ENCODE measurements at regions not wholly inside any gene's neighbourhood (a gene's known extent, or its start where the extent isn't known, plus 50 kb on each side); places are given as distances from the start of the nearest gene placed in this dataset.
"Not testable (repeated sequence)": the region's sequence is repeated elsewhere in the genome, so short reads cannot be mapped to it uniquely, and the experiment has no call there.

DNA sequence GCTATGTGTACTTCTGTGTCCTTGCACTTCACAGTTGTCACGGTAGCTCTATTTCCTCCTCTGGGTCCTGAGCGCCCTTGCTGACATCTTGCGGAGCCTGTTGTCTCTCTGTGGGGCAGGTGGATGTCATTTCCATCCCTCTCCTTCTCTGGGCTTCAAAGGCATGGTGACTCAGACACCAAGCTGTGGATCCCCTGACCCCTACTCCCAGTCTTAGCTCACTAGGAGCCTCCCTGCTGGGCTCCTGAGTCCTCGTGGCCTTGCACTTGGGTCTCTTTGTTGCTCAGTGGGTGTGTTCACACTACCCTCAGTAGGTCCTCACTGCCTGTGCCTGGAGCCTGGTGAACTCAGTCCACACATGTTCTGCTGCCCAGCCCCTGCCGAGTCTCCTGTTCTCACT is 100.3 kb upstream of the PAX2 start:
- no peaks in the 10 kb centered on the region for H3K4me1 ChIP-seq (ENCODE audit: control insufficient read depth, insufficient read depth, low read length)
- H3K27me3 ChIP-seq (ENCODE audit: control insufficient read depth, insufficient read depth, low read length), result peaks cover 64% of the 10 kb centered on the region
- no peak overlapping the region for H3K4me3 ChIP-seq (ENCODE audit: low read length)
- no peak overlapping the region for H3K4me2 ChIP-seq (ENCODE audit: low read length)
- no peaks in the 10 kb centered on the region for H3K9me3 ChIP-seq (replicated peaks; ENCODE audit: low read length)
- no peak overlapping the region for H3K9ac ChIP-seq (ENCODE audit: low read depth, low read length)
- no peaks in the 10 kb centered on the region for H3K36me3 ChIP-seq (ENCODE audit: insufficient read depth, low read length)

DNA sequence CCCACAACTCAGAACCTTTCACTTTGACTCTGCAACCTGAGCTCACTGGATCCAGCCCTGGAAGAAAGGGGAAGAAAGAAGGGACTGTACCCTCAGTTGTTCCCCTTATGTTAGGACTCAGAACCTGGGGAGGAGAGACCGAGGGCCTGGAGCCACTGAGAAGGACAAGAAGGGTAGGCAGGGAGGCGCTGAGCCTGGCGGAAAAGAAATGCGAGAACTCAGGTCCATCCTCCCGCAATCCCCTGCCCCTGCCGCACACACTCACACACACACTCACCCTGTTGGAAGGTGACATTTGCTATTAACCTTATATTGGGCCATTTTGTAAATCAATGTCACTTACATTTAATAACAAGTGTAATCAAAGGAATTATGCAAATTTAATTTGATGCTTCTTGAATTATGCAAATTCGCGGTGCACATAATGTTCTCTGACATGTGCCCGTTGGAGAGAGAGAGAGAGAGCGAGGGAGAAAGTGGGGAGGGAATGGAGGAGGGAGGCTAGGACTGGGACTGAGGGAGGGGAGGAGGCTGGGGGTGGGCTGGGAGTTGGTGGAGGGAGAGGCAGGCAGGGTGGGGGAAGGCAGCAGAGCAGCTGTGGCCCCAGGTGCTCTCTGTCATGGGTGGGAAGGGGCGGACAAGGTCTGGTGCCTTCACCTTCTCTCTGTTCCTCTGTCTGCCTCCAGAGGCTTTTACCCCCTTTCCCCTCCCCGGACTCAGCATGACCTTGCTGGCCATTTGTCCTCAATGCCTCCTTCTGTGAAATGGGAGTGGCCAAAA is 99.6 kb upstream of the PAX2 start:
- H3K9ac ChIP-seq (ENCODE audit: low read depth, low read length), result no peak overlapping the region
- H3K9me3 ChIP-seq (replicated peaks; ENCODE audit: low read length), result no peaks in the 10 kb centered on the region
- no peaks in the 10 kb centered on the region for H3K36me3 ChIP-seq (ENCODE audit: insufficient read depth, low read length)
- H3K4me1 ChIP-seq (ENCODE audit: control insufficient read depth, insufficient read depth, low read length), result no peaks in the 10 kb centered on the region
- no peak overlapping the region for H3K4me2 ChIP-seq (ENCODE audit: low read length)
- H3K27me3 ChIP-seq (ENCODE audit: control insufficient read depth, insufficient read depth, low read length), result peaks cover 62% of the 10 kb centered on the region
- H3K4me3 ChIP-seq (ENCODE audit: low read length), result no peak overlapping the region

DNA sequence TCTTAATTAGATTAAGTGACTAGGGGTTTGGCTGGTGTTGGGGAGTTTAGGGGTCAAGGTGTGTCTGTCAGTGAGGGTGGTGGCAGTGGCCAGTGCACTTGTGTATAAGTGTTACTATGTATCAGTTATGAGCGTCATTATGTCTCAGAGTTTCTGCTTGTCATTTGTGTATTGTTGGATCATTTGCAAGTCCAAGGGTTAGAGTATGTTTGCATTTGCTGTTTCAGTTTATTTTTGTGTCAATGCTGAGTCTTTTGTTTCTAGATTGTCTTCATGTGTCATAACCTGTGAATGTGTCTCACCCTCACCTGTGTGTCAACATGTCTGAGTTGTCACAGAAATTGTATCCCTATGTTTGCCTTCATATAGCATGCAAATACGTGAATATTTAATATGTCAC is 97.5 kb upstream of the PAX2 start:
- Histone ChIP-seq H3K4me1 (ENCODE audit: control insufficient read depth, insufficient read depth, low read length) (no peaks in the 10 kb centered on the region), H3K4me3 (ENCODE audit: low read length) (no peak overlapping the region), H3K4me2 (ENCODE audit: low read length) (no peak overlapping the region), H3K27me3 (ENCODE audit: control insufficient read depth, insufficient read depth, low read length) (peaks cover 56% of the 10 kb centered on the region), H3K9me3 (replicated peaks; ENCODE audit: low read length) (no peaks in the 10 kb centered on the region), H3K9ac (ENCODE audit: low read depth, low read length) (no peak overlapping the region), H3K36me3 (ENCODE audit: insufficient read depth, low read length) (no peaks in the 10 kb centered on the region)

DNA sequence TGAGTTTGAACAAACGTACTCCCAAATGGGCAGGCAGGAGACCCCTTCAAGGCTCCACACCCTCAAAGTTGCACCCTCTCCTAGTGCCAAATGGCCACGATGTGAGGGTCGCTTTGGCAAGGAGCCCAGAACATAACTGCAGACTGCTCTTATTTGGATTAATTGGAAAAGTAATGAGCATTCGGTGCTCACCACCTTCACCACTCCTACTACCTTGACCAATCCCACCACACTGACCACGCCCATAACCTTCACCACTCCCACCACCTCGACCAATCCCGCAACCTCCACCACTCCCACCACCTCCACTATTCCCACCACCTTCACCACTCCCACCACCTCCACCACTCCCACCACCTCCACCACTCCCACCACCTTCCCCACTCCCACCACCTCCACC is 94.7 kb upstream of the PAX2 start:
- Histone ChIP-seq H3K36me3 (ENCODE audit: insufficient read depth, low read length) (no peaks in the 10 kb centered on the region), H3K4me2 (ENCODE audit: low read length) (no peak overlapping the region), H3K9ac (ENCODE audit: low read depth, low read length) (no peak overlapping the region), H3K9me3 (replicated peaks; ENCODE audit: low read length) (no peaks in the 10 kb centered on the region), H3K4me3 (ENCODE audit: low read length) (no peak overlapping the region), H3K4me1 (ENCODE audit: control insufficient read depth, insufficient read depth, low read length) (no peaks in the 10 kb centered on the region), H3K27me3 (ENCODE audit: control insufficient read depth, insufficient read depth, low read length) (peaks cover 63% of the 10 kb centered on the region)

DNA sequence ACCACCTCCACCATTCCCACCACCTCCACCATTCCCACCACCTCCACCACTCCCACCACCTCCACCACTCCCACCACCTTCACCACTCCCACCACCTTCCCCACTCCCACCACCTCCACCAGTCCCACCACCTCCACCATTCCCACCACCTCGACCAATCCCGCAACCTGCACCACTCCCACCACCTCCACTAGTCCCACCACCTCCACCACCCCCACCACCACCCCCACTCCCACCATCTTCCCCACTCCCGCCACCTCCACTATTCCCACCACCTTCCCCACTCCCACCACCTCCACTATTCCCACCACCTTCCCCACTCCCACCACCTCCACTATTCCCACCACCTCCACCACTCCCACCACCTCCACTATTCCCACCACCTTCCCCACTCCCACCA is 94.3 kb upstream of the PAX2 start:
- not testable (repeated sequence) for H3K4me3 ChIP-seq (ENCODE audit: low read length); H3K4me1 ChIP-seq (ENCODE audit: control insufficient read depth, insufficient read depth, low read length); H3K4me2 ChIP-seq (ENCODE audit: low read length); H3K9me3 ChIP-seq (replicated peaks; ENCODE audit: low read length); H3K9ac ChIP-seq (ENCODE audit: low read depth, low read length); H3K36me3 ChIP-seq (ENCODE audit: insufficient read depth, low read length)
- peaks cover 65% of the 10 kb centered on the region for H3K27me3 ChIP-seq (ENCODE audit: control insufficient read depth, insufficient read depth, low read length)

DNA sequence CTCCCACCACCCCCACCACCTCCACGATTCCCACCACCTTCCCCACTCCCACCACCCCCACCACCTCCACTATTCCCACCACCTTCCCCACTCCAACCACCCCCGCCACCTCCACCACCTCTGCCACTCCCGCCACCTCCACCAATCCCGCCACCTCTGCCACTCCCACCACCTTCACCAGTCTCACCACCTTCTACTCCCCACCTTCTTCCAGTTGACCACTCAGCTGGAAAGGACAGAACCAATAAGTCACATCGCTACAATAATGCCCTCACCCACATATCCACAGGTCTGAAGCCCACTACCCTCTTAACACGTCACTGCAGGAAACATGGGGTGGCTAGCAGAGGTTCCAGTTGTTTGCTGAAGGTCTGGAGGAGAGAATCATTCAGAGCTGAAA is 93.5 kb upstream of the PAX2 start:
- Histone ChIP-seq H3K9me3 (replicated peaks; ENCODE audit: low read length) (no peaks in the 10 kb centered on the region), H3K4me2 (ENCODE audit: low read length) (no peak overlapping the region), H3K4me3 (ENCODE audit: low read length) (no peak overlapping the region), H3K9ac (ENCODE audit: low read depth, low read length) (no peak overlapping the region), H3K27me3 (ENCODE audit: control insufficient read depth, insufficient read depth, low read length) (peaks cover 59% of the 10 kb centered on the region), H3K36me3 (ENCODE audit: insufficient read depth, low read length) (no peaks in the 10 kb centered on the region), H3K4me1 (ENCODE audit: control insufficient read depth, insufficient read depth, low read length) (no peaks in the 10 kb centered on the region)

DNA sequence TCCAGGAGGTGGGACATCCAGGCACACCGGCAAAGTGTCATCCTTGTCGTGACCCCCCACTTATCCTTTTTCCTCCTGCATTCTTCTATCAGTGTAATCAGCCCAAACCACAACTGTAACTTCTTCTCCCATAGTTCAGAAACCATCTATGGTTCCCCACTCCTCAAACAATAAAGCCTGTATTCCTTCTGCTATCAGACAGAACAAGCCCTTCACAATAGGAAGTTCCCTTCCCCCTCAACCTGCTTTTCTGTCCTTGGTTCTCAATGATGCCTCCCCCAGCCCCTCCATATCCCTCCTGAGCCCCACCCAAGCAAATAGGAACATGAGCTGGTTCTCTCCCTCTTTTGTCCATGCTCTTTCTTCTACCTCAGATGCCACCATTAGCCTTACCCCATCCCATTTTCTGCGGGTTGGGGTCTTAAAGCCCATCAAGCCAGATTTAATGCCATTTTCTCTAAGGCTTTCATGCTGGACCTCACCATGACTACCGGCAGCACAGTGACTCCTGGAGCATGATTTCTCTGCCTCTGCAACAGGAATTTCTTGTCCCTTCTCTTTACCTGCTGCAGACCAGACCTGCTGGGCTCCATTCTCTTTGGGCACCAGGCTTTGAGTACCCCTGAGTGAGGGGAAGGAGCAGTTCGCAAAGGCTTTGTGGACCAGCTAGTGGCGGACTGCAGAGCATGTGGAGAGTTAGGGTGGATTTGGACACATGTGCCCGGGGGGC is 92.8 kb upstream of the PAX2 start:
- Histone ChIP-seq H3K9ac (ENCODE audit: low read depth, low read length) (no peak overlapping the region), H3K4me3 (ENCODE audit: low read length) (no peak overlapping the region), H3K4me2 (ENCODE audit: low read length) (no peak overlapping the region), H3K36me3 (ENCODE audit: insufficient read depth, low read length) (no peaks in the 10 kb centered on the region), H3K27me3 (ENCODE audit: control insufficient read depth, insufficient read depth, low read length) (peaks cover 62% of the 10 kb centered on the region), H3K4me1 (ENCODE audit: control insufficient read depth, insufficient read depth, low read length) (no peaks in the 10 kb centered on the region), H3K9me3 (replicated peaks; ENCODE audit: low read length) (no peaks in the 10 kb centered on the region)

DNA sequence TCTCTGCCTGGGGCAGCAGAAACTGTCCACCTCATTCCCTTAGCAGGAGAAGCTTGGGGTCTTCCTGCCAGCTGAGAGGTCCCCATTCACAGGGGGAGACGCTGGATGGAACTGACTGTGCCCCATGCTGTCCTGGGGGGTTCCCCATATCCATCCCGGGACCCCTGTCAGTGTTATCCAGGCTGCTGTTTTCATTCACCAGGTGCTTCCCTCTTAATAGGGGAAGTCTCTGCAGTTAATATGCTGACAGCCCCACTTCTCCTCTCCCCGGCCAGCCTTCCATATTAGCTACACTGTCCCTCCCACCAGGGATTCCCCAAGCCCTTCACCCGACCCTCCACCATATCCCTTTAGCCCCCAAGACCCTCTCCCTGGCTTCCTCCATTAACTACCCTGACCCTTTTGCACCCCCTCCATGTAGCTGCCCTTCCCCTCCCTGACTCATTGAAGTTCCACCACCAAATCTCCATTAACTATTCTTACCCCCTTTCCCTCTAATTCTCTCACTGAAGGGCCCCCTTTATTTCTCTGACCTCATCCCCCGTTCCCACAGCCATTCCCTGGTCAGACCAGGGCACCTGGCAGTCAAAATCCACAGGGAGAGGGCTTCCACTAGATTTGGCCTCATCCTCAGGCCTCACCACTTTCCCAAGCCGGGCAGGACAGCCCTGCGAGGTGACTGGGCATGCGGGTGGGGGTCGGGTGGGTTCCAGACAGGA is 92.0 kb upstream of the PAX2 start:
- H3K27me3 ChIP-seq (ENCODE audit: control insufficient read depth, insufficient read depth, low read length), result peaks cover 65% of the 10 kb centered on the region
- no peak overlapping the region for H3K4me3 ChIP-seq (ENCODE audit: low read length)

DNA sequence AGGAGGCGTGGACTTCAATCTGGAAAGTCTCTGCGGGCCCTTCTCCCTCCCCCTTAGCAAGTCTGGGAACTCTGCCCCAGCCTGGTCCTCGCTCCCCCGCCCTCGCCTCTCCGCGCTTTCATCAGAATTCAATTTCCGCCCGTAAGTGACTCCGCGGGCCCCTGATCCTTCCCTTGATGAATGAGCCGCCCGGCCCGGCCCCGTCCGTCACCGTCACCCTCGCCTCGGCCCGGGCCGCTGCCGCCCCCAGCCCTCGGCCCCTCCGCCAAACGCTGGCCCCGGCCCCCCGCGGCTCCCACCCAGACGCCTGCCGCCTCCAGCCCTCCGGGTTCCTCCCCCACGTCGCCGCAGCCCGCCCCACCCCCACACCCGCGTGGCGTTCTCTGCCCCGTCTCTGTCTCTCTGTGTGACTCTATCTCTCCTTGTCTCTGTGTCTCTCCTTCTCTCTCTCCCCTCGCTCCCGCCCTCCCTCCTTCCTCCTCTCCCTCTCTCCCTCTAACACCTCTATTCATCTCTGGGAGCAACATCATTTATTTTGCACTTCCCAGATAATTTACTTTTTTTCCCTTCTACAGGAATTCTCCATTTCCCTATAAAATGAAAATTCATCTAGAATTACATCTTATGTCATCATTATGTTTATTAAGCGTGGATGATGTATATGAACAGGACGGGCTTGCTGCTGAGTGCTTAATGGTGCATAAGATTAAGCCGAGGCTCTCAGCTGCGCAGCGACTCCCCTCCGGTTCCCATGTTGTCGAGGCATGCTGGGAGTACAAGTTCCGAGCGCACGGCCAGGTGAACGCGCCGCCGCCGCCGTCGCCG is 91.2 kb upstream of the PAX2 start:
- Histone ChIP-seq H3K4me1 (ENCODE audit: control insufficient read depth, insufficient read depth, low read length) (no peaks in the 10 kb centered on the region), H3K27me3 (ENCODE audit: control insufficient read depth, insufficient read depth, low read length) (peaks cover 65% of the 10 kb centered on the region), H3K4me3 (ENCODE audit: low read length) (no peak overlapping the region), H3K9ac (ENCODE audit: low read depth, low read length) (no peak overlapping the region), H3K9me3 (replicated peaks; ENCODE audit: low read length) (no peaks in the 10 kb centered on the region), H3K36me3 (ENCODE audit: insufficient read depth, low read length) (no peaks in the 10 kb centered on the region), H3K4me2 (ENCODE audit: low read length) (peak overlapping the region; percentile 29)

More for the DNA sequence above, 92.0 kb upstream of the PAX2 start:
- Histone ChIP-seq H3K4me2 (ENCODE audit: low read length) (peak overlapping the region; percentile 29), H3K4me1 (ENCODE audit: control insufficient read depth, insufficient read depth, low read length) (no peaks in the 10 kb centered on the region), H3K36me3 (ENCODE audit: insufficient read depth, low read length) (no peaks in the 10 kb centered on the region), H3K9me3 (replicated peaks; ENCODE audit: low read length) (no peaks in the 10 kb centered on the region), H3K9ac (ENCODE audit: low read depth, low read length) (no peak overlapping the region)

DNA sequence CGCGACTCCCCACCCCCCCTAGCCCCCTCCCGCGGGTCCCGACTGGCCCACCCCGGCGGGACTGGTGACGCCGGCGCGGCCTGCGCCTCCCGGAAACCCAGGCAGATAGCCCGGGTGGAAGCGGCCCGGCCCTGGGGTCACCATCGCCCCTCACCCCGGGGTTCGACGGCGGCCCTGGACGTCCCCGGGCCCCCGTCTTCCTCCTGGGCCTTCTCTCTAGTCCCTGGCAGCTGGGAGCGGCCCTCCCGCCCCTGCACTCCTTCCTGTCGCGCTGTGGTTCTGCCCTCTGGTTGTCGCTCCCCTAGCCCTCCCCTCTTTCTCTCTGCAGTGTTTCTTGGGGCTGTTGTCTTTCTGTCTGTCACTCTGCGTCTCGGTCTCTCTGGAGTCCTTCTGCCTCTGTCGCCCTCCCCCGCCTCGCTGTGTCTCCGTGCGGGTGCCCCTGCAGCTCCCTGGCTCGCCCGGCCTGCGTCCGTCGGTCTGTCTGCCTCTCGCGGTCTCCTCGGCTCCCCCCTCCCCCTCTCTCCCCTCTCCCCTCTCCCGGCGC is 90.5 kb upstream of the PAX2 start:
- Histone ChIP-seq H3K9ac (ENCODE audit: low read depth, low read length) (no peak overlapping the region), H3K36me3 (ENCODE audit: insufficient read depth, low read length) (no peaks in the 10 kb centered on the region), H3K9me3 (replicated peaks; ENCODE audit: low read length) (no peaks in the 10 kb centered on the region), H3K4me1 (ENCODE audit: control insufficient read depth, insufficient read depth, low read length) (no peaks in the 10 kb centered on the region), H3K27me3 (ENCODE audit: control insufficient read depth, insufficient read depth, low read length) (peaks cover 70% of the 10 kb centered on the region), H3K4me2 (ENCODE audit: low read length) (no peak overlapping the region), H3K4me3 (ENCODE audit: low read length) (no peak overlapping the region)

DNA sequence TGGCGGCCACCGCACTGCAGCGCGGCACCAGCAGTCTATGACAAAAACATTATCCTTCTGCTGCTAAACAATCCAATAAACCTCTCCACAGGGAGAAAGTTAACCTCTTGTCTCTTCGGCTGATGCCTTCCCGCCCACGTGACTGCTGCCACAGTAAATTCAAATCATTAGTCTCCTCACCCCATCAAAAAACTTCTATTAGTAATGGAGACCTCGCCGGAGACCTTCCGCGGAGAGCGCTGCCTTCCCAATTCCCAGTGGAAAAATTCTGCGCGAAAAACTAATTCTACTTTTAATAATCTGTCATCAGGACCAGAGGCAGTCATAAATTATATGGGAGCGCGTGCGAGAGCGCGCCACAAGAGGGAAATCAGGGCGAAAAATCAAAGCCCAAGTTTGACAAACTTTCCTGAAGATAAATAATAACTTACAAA is 90.0 kb upstream of the PAX2 start:
- Histone ChIP-seq H3K4me1 (ENCODE audit: control insufficient read depth, insufficient read depth, low read length) (no peaks in the 10 kb centered on the region), H3K4me2 (ENCODE audit: low read length) (no peak overlapping the region), H3K4me3 (ENCODE audit: low read length) (no peak overlapping the region), H3K9me3 (replicated peaks; ENCODE audit: low read length) (no peaks in the 10 kb centered on the region), H3K27me3 (ENCODE audit: control insufficient read depth, insufficient read depth, low read length) (peaks cover 74% of the 10 kb centered on the region), H3K9ac (ENCODE audit: low read depth, low read length) (no peak overlapping the region), H3K36me3 (ENCODE audit: insufficient read depth, low read length) (no peaks in the 10 kb centered on the region)
